WTC11 (cell line): ENCODE measurements at regions not wholly inside any gene's neighbourhood (a gene's known extent, or its start where the extent isn't known, plus 50 kb on each side); places are given as distances from the start of the nearest gene placed in this dataset.

Source experiments
- ATF3 ChIP-seq: sonication (generic); formaldehyde crosslinking; conservative IDR thresholded peaks from 2 replicates; pipeline ENCODE4 v1.8.1; 2022; ENCODE audit warnings: mild to moderate bottlenecking, missing genetic modification reagents
- CTCF ChIP-seq: fragments of 200-600 bp; IDR thresholded peaks from 2 replicates; pipeline ENCODE4 v1.8.0; 2022; ENCODE audit warnings: antibody characterized with exemption
- FOXK1 ChIP-seq: sonication (generic); formaldehyde crosslinking; IDR thresholded peaks from 2 replicates; pipeline ENCODE4 v1.8.0; 2022; ENCODE audit warnings: mild to moderate bottlenecking, moderate library complexity, missing genetic modification reagents
- JUN ChIP-seq: sonication (generic); formaldehyde crosslinking; IDR thresholded peaks from 2 replicates; pipeline ENCODE4 v1.8.0; 2023; ENCODE audit warnings: mild to moderate bottlenecking, missing genetic modification reagents
- PRDM15 ChIP-seq: sonication (generic); formaldehyde crosslinking; IDR thresholded peaks from 2 replicates; pipeline ENCODE4 v1.8.0; 2022; ENCODE audit warnings: missing genetic modification reagents
- SP1 ChIP-seq: sonication (generic); formaldehyde crosslinking; conservative IDR thresholded peaks from 2 replicates; pipeline ENCODE4 v1.8.1; 2022; ENCODE audit warnings: missing genetic modification reagents
- TEAD1 ChIP-seq: sonication (generic); formaldehyde crosslinking; IDR thresholded peaks from 2 replicates; pipeline ENCODE4 v1.8.0; 2022; ENCODE audit warnings: mild to moderate bottlenecking, missing genetic modification reagents
- ZNF232 ChIP-seq: sonication (generic); formaldehyde crosslinking; IDR thresholded peaks from 2 replicates; pipeline ENCODE4 v1.8.0; 2022; ENCODE audit warnings: mild to moderate bottlenecking, missing genetic modification reagents
- ZNF425 ChIP-seq: fragments of 250-450 bp; sonication (Bioruptor Pico); conservative IDR thresholded peaks from 2 replicates; pipeline ENCODE4 v1.9.0; 2021; ENCODE audit warnings: mild to moderate bottlenecking

GRCh38 chr14:40694023-40694422 is 912.7 kb upstream of the LRFN5 start:
- no peak for TF ChIP-seq ATF3 (CRISPR knock-in tag)
- no peak for TF ChIP-seq ZNF425 (CRISPR knock-in tag)
- TF ChIP-seq CTCF, result no peak
- TF ChIP-seq JUN, result no peak
- no peak for TF ChIP-seq TEAD1 (CRISPR knock-in tag)
- no peak for TF ChIP-seq SP1 (CRISPR knock-in tag)
- no peak for TF ChIP-seq FOXK1 (CRISPR knock-in tag)
- no peak for TF ChIP-seq PRDM15
- no peak for TF ChIP-seq ZNF232 (CRISPR knock-in tag)
